ENCODE measurements at regions not wholly inside any gene's neighbourhood (a gene's known extent, or its start where the extent isn't known, plus 50 kb on each side); places are given as distances from the start of the nearest gene placed in this dataset.

GRCh38 chr9:78826527-78826926 lies 529.6 kb downstream of the PSAT1 start:
- TF ChIP-seq CTCF (IDR thresholded peaks at IDR 0.05) (no peak), ZFX (IDR thresholded peaks at IDR 0.05; ENCODE audit: borderline replicate concordance) (no peak)

Data from 22Rv1 (cell line).